C1 segment of cervical spinal cord (tissue), 14 donors: ENCODE measurements at regions not wholly inside any gene's neighbourhood (a gene's known extent, or its start where the extent isn't known, plus 50 kb on each side); places are given as distances from the start of the nearest gene placed in this dataset.

Experiments
- DNase-seq, 14 donors: peaks; one replicate each; lab custom pipeline; 2025; lab: John Stamatoyannopoulos, UW

GRCh38 chr1:29981586-29982239, 741.7 kb downstream of the MATN1 start:
- DNase-seq: no peak

- no peak for DNase-seq
These were observed 741.2 kb downstream of the PTPRU start for GRCh38 chr1:29977550-29977949.

DNA sequence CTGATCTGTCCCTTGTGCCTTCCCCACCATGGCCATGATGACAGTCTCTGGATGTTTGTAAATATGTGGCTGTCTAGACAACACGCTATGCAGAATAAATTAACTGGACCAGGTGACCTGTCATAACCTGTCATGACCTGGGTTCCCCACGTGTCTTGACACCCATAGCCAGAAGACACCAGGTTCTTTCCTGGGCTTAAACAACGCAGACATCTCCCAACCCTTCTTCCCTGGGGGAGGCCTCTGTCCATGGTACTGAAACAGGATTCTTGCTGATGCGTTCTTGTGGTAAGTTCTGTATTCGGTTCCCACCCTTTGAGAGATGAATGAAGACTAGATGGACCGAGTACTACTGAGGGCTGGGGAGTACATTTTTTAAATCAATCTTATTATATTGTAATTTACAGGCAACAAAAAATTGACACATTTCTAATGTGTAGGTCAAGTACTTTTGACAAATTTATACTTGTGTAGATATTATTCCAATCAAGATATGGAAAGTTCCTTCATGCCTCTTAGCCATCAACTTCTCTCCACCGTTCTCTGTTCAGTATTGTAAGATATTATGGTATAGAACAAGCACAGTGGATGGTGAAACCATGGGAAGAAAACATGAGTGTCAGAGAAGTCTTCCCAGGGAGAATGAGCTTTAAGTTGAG, 738.8 kb downstream of the PTPRU start:
- DNase-seq: no peak

DNA sequence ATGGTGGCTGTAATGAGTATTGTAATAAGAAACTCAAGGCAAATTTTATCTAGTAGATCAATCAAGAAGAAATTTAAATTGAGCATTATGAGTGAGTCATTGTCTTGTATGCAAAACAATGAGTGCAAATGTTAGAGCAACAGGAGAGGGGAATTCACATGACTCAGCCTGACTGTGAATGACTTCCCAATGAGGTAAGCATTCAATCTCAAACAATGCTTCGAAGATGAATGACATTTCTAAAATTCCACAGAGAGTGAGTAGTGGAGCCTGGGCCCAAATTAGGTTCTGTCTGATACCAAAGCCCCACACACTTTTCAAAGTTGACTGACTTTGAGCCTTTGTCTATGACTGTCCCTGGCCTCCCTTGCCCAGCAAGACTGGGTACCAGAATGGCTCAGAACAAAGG, 738.0 kb downstream of the PTPRU start:
- DNase-seq: no peak

DNA sequence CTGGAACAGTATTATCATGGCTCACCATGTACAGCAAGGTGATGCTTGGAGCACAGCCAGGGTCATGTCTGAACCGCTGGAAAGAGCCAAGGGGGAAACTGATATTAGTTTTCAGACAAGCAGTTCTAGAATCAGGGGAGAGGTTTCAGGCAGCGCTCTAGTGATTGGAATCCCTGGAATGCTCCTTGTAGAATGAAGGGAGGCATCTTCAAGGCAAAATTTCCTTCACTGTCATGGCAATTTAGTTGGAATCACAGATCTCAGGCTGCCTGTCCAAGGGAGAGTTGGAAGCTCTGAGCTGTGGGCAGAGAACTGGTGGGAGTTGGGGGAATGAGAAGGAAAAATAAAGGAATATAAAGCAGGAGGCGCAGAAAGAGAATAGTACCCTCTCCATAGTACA, 737.1 kb downstream of the PTPRU start:
- no peak for DNase-seq

- DNase-seq: no peak
These were observed 736.2 kb downstream of the PTPRU start for GRCh38 chr1:29972421-29973053.

GRCh38 chr1:29971703-29972102, 735.4 kb downstream of the PTPRU start:
- DNase-seq: no peak

DNA sequence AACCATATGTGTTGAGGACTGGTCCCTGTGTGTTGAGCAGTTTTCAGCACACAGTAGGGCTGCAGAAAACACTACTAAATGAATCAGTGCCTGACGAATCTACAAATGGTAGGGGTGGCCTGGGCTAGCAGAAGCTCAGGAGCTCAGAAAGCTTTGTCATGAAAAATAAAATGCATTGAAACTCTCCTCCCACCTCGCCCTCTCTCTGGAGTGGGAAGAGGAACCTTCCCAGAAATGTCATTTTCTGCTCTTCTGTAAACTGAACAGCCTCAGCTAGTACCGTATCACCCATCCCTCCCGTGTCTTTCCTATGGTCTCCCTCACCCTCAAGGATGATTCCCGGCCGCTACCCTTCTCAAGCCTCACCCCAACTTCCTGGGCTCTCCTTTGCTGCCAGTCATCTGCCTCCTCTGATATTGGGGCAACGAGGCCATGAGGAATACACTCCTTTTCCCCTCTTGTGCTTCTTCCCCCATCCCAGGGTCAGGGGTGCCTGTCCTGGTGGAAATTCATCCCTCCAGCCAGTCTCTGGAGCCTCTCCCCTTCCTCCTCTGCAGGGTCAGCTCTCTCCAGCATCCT, 734.5 kb downstream of the PTPRU start:
- DNase-seq: no peak

DNA sequence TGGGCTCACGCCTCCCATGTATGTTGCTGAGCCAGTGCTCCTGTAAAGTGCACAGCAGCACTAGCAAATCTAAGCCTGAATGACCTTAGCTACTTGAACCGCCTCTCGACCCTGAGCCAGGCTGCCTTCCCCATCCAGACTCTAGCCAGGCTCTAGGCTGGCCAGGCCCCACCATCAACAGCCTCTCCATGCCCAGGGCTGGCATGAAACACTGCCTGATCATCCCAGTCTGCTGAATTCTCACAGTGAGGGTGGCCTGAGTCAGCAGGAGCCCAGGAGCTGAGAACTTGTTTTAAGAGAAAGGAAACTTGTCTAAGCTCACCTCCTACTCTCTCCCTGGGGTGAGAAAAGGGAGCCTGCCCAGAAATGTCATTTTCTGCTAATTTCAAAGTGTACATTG, 733.3 kb downstream of the PTPRU start:
- no peak for DNase-seq

DNA sequence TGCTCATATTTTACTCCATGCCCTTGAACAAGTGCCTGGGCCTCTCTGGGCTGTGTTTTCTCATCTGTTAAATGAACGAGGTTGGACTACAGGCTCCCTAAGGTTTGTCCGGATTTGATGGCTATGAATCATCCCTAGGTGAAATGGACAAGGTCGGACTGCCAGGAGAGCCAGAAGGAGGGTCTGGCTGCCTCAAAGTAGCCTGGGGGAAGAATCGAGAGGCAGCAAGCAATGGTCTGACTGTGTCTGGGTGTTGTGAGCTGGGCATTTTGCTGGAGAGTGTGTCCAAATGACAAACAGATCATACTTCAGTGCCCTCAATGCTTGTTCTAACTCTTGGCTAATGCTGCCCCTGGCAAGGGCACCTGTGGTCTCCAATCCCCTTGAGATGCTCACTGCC, 730.9 kb downstream of the PTPRU start:
- DNase-seq: no peak

- DNase-seq: no peak
These were observed 730.3 kb downstream of the PTPRU start for GRCh38 chr1:29966526-29967045.

GRCh38 chr1:29964718-29965533, 728.6 kb downstream of the PTPRU start:
- DNase-seq: no peak

DNA sequence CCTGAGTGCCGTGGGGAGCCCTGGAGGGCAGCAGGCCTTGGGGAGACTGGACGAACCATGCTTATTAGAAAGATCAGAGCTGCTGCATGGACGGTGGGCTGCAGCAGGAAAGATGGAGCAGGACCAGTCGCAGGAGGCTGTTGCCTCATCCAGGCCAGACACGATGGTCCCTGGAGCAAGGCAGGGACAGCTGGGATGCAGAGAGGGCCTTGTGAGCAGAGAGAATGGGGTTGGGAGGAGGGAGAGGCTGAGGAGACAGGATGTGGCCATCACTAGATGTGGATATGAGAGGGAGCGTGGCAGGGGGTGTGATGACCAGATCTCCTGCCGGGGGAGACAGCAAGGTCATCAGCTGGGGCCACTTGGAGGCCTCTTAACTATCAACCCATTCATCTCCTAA, 727.6 kb downstream of the PTPRU start:
- no peak for DNase-seq

GRCh38 chr1:29962831-29963247, 726.5 kb downstream of the PTPRU start:
- DNase-seq: no peak

DNA sequence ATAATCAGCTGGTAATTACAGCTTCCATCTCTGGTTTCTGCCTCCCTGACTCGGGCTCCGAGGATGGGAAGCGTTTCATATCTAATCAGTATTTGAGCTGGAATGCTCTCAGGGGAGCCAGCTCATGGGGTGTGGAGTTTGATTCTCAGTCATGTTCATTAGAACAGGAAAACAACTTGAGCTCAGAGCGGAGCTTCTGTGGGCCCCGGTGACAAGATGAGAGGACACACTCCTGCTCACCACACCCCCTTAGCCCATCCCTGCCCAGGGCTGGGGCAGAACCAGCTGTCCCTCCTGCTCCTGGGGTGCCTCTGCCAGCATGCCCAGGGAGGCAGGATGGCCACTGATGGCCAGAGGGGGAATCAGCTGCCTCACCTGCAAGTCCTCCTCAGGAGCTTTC, 726.0 kb downstream of the PTPRU start:
- DNase-seq: no peak

- no peak for DNase-seq
These were observed 725.2 kb downstream of the PTPRU start for GRCh38 chr1:29961293-29962059.

GRCh38 chr1:29960876-29961275, 724.6 kb downstream of the PTPRU start:
- DNase-seq: no peak

DNA sequence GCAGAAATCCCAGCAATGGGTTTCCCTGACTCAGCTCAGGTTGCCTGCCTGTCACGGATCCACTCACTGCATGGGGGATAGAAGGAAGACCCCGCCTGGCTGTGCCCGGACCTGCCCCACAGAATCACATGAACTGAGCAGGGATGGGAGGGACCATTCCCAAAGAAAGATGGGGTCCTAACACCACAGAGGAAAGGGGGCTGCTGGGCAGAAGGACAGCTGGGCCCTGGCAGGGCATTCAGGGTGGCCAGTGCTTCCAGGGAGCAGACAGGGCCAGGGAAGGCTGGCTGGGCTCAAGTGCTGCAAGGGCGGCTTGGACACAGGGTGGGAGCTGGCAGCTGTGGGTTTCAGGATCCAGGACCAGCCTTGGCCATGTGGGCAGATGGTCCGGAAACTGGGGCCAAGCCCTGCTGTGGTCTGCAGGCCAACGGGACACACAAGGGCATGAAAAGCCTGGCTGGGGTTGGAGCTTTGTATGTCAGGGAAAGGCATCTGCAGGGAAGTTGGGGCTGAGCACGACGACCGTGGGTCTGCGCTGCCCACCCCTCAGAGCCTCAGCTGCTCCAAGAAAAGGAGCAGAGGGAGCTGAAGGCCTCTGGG, 723.9 kb downstream of the PTPRU start:
- DNase-seq: no peak

- DNase-seq: no peak
These were observed 723.0 kb downstream of the PTPRU start for GRCh38 chr1:29959356-29959755.

DNA sequence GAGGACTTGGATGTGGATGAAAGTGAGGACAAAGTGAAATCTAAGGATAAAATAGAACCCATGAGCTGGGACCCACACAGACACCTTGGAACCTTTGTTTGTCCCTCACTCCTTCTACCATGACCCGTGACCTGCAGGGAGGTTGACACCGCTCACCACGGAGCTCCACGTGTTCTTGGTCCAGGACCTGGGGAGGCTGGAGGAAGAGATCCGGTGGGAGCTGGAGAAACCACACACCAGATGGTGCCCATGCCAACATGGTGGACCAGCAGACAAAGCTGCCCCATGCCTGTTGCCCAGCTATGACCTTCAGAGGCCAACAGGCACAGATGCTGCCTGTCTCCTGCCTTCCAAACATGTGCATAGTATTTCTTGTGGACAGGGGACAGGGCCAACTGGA, 721.9 kb downstream of the PTPRU start:
- DNase-seq: no peak
